Lung (tissue), 11 donors: ENCODE measurements at regions not wholly inside any gene's neighbourhood (a gene's known extent, or its start where the extent isn't known, plus 50 kb on each side); places are given as distances from the start of the nearest gene placed in this dataset.

ENCODE experiments used
- ATAC-seq: fragments of 200-7000 bp; cut with Tn5 transposase; one replicate; pipeline ENCODE4 v1.9.1; 2020; ENCODE audit warnings: moderate number of reproducible peaks; ENCODE audit not compliant: insufficient read depth, low FRiP score
- DNase-seq, 3 donors: peaks; one replicate each; pipeline ENCODE4 v3.0.0-alpha.2; 2013 to 2017
- H3K27ac ChIP-seq, 2 donors: one replicate each; pipeline ENCODE4 v1.5.1; 2013; ENCODE audit warnings: mild to moderate bottlenecking in 2 of 2, moderate library complexity in 2 of 2, control low read depth in 1 of 2, inconsistent platforms in 1 of 2, low read depth in 1 of 2, low read length in 1 of 2
- H3K27me3 ChIP-seq, 3 donors: one replicate each; pipeline ENCODE4 v1.5.1; 2013; ENCODE audit warnings: low read length in 2 of 3; ENCODE audit not compliant: control insufficient read depth in 3 of 3, insufficient read depth in 3 of 3
- H3K36me3 ChIP-seq, 4 donors: one replicate each; pipeline ENCODE4 v1.5.1; 2013; ENCODE audit warnings: low read length in 4 of 4, mild to moderate bottlenecking in 1 of 4, moderate library complexity in 1 of 4; ENCODE audit not compliant: control insufficient read depth in 4 of 4, insufficient read depth in 4 of 4
- H3K4me1 ChIP-seq, 5 donors: one replicate each; pipeline ENCODE4 v1.5.1; 2013; ENCODE audit warnings: low read length in 5 of 5, mild to moderate bottlenecking in 2 of 5, moderate library complexity in 1 of 5; ENCODE audit not compliant: control insufficient read depth in 5 of 5, insufficient read depth in 5 of 5
- H3K4me3 ChIP-seq: one replicate; pipeline ENCODE4 v1.5.1; 2013; ENCODE audit warnings: mild to moderate bottlenecking, control low read depth, moderate library complexity
- H3K9ac ChIP-seq, 2 donors: one replicate each; pipeline ENCODE4 v1.5.1; 2013; ENCODE audit warnings: low read length in 2 of 2, control low read depth in 1 of 2; ENCODE audit not compliant: insufficient read depth in 1 of 2
- H3K9me3 ChIP-seq, 4 donors: one replicate each; pipeline ENCODE4 v1.5.1; 2013; ENCODE audit warnings: low read length in 3 of 4, mild to moderate bottlenecking in 1 of 4, moderate library complexity in 1 of 4; ENCODE audit not compliant: control insufficient read depth in 4 of 4, insufficient read depth in 3 of 4
- WGBS, 2 donors: extraction: QIAGEN DNeasy Blood & Tissue Kit; methylation state at CpG; one replicate each; pipeline ENCODE4 v1.1.7; 2013; 5-methylcytosine and 5-hydroxymethylcytosine counted together
- TF ChIP-seq, protein P1 (sequence below): IDR thresholded peaks from 2 replicates; pipeline ENCODE4 v1.5.1; 2012; ENCODE audit warnings: mild to moderate bottlenecking; ENCODE audit errors: control extremely low read depth, extremely low read depth
- donor health status: control.
- donor health status: control.
- donor health status: Bipolar disorder and iron deficiency.
- donor health status: healthy.
- donor health status: DM: yes; HTN: yes; CAD: no.

DNA sequence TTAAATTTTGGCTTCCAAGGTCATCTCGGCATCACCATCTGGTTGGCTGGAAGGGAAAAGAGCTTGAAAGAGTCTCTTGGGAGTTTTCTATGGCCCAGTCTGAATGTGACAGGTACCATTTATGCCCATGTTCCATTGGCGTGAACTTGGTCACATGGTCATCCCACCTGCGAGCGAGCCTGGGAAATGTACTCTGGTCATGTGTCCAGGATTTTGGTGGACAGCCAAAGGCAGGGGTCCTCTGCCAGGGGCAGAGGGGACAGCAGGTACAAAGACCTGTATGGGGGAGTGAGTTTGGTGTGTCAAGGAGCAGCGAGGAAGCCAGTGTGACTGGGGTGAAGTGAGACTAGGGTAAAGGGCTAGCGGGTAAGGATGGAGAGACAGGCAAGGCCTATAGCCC is 112.6 kb downstream of the CDC5L start:
- Histone ChIP-seq H3K9ac (no peak overlapping the region), H3K4me3 (no peak overlapping the region), H3K4me1 (no peaks in the 10 kb centered on the region), H3K27ac (no peak overlapping the region), H3K9me3 (peaks cover 0 to 10% (median 0%) of the 10 kb centered on the region in 4 donors), H3K36me3 (no peaks in the 10 kb centered on the region), H3K27me3 (no peaks in the 10 kb centered on the region)
- ATAC-seq (no peak), DNase-seq (no peak)
- WGBS, 2 donors = 94 to 95% methylated on average over 6 of the region's 6 CpGs
- TF ChIP-seq, protein P1, sequence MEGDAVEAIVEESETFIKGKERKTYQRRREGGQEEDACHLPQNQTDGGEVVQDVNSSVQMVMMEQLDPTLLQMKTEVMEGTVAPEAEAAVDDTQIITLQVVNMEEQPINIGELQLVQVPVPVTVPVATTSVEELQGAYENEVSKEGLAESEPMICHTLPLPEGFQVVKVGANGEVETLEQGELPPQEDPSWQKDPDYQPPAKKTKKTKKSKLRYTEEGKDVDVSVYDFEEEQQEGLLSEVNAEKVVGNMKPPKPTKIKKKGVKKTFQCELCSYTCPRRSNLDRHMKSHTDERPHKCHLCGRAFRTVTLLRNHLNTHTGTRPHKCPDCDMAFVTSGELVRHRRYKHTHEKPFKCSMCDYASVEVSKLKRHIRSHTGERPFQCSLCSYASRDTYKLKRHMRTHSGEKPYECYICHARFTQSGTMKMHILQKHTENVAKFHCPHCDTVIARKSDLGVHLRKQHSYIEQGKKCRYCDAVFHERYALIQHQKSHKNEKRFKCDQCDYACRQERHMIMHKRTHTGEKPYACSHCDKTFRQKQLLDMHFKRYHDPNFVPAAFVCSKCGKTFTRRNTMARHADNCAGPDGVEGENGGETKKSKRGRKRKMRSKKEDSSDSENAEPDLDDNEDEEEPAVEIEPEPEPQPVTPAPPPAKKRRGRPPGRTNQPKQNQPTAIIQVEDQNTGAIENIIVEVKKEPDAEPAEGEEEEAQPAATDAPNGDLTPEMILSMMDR = no peak

DNA sequence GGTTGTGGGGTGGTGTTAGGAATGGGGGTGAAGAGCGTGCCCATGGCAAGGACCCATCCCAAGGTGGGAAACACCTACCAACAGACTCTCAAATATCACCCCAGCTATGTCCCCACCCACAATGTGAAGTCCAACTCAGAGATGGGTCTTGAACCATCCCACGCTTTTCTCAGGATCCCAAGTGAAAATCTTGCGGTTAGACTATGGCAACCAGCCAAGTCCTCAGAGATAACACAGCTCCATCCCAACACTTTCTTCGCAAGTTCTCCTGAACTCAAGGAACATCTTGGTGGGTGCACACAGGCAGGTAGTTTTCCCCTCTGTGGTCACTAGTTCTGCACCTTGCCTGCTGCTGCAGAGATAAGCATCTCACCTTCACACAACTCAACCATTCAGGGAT is 116.0 kb downstream of the CDC5L start:
- no peaks in the 10 kb centered on the region for H3K27me3 ChIP-seq
- 69 to 89% methylated on average over 4 of the region's 4 CpGs for WGBS, 2 donors
- TF ChIP-seq, protein P1 = no peak
- DNase-seq (no peak), ATAC-seq (no peak)
- H3K9ac ChIP-seq = no peak overlapping the region
- no peak overlapping the region for H3K4me3 ChIP-seq
- peaks cover 0 to 10% (median 0%) of the 10 kb centered on the region in 4 donors for H3K9me3 ChIP-seq
- H3K27ac ChIP-seq = no peak overlapping the region
- no peaks in the 10 kb centered on the region for H3K36me3 ChIP-seq
- no peaks in the 10 kb centered on the region for H3K4me1 ChIP-seq

DNA sequence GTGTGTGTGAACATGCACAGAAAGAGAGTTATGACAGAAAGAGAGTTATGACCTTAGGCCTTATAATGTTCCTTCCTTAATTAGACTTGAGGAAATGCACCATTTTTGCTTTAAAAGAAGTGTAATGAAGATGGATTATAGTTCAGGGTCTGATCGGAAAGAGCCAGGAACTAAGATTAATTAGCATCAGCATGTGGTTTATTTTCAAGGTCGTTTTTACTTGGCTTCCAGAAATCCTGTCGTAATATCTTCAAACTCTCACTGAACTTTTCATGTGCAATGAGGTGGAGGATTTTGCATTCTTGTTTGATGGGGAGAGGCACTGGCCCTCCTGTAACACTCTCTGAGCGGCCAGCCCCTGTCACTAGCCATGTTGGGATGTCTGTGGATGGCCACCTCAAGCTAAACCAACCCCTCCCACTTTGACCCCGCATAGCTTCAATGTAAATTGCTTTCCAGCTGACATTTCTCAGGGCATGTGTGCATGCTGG is 116.8 kb downstream of the CDC5L start:
- Histone ChIP-seq H3K4me3 (no peak overlapping the region), H3K4me1 (no peaks in the 10 kb centered on the region), H3K9me3 (peaks cover 0 to 10% (median 0%) of the 10 kb centered on the region in 4 donors), H3K27ac (no peak overlapping the region), H3K9ac (no peak overlapping the region), H3K36me3 (no peaks in the 10 kb centered on the region), H3K27me3 (peaks cover 0 to 4% (median 0%) of the 10 kb centered on the region in 3 donors)
- no peak for ATAC-seq
- WGBS, 2 donors = 33 to 37% methylated on average over 5 of the region's 5 CpGs
- TF ChIP-seq, protein P1 = no peak
- peak in 1 of 3 donors; percentile 17 for DNase-seq

DNA sequence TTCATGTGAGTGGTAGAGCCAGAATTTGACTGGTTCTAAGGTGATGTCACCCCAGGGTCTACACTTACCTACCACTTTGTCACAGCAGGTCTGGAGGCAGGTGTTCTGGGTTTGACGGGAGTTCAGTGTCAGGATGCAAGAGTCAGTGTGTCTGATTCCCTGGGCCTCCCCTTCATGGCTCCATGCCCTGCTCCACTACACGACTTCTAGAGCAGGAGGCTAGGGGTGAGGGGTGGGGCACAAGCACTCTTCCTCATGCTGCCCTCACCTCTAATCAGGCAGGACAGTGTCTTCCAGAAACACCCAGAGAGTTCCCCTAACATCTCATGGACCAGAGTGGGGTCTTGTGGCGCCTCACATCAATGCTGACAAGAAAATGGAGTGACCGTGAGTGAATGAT is 118.2 kb downstream of the CDC5L start:
- H3K4me3 ChIP-seq = no peak overlapping the region
- 80% methylated on average over 4 of the region's 4 CpGs for WGBS, 2 donors
- H3K4me1 ChIP-seq = no peaks in the 10 kb centered on the region
- peaks cover 0 to 4% (median 0%) of the 10 kb centered on the region in 3 donors for H3K27me3 ChIP-seq
- H3K9me3 ChIP-seq = peaks cover 0 to 3% (median 0%) of the 10 kb centered on the region in 4 donors
- ATAC-seq (no peak), DNase-seq (no peak)
- H3K36me3 ChIP-seq = no peaks in the 10 kb centered on the region
- H3K27ac ChIP-seq = no peak overlapping the region
- TF ChIP-seq, protein P1 = no peak
- no peak overlapping the region for H3K9ac ChIP-seq
